HEK293 (cell line): ENCODE measurements at regions not wholly inside any gene's neighbourhood (a gene's known extent, or its start where the extent isn't known, plus 50 kb on each side); places are given as distances from the start of the nearest gene placed in this dataset.

Source experiments
- CTCF ChIA-PET: fragments of 350-600 bp; formaldehyde crosslinking; extraction: SDS; loops from one replicate; lab custom pipeline; 2021; ENCODE audit warnings: antibody characterized with exemption; lab: Yijun Ruan, JAX
- POLR2A ChIA-PET: fragments of 300-600 bp; formaldehyde crosslinking; extraction: SDS; loops from one replicate; lab custom pipeline; 2020; ENCODE audit warnings: antibody characterized with exemption, inconsistent platforms; lab: Yijun Ruan, JAX
- H3K27ac ChIP-seq: fragments of 200-500 bp; sonication (Bioruptor generic); 2 replicates; pipeline ENCODE4 v1.5.1; 2014; ENCODE audit warnings: low read depth, low read length, control low read depth, inconsistent platforms; ENCODE audit errors: extremely low read depth
- H3K36me3 ChIP-seq, 2 experiments: fragments of 200-500 bp in 1 of 2; sonication (Bioruptor generic) in 1 of 2; 1 replicate in 1 of 2; 2 replicates in 1 of 2; pipeline ENCODE4 v1.5.1; 2014 to 2017; ENCODE audit warnings: inconsistent platforms in 2 of 2, low read length in 2 of 2; ENCODE audit not compliant: control insufficient read depth in 2 of 2, insufficient read depth in 1 of 2
- H3K4me1 ChIP-seq: fragments of 200-500 bp; sonication (Bioruptor generic); 2 replicates; pipeline ENCODE4 v1.5.1; 2014; ENCODE audit warnings: mild to moderate bottlenecking, low read length, inconsistent platforms; ENCODE audit not compliant: control insufficient read depth, insufficient read depth
- H3K4me3 ChIP-seq: 2 replicates; pipeline ENCODE4 v1.5.1; 2011; ENCODE audit warnings: low read depth, mild to moderate bottlenecking, control low read depth, low read length, moderate library complexity
- H3K9me3 ChIP-seq: fragments of 200-500 bp; sonication (Bioruptor generic); 2 replicates; pipeline ENCODE4 v1.5.1; 2014; ENCODE audit warnings: low read depth, low read length, inconsistent platforms; ENCODE audit not compliant: control insufficient read depth, insufficient read depth
- ELK4 ChIP-seq: IDR thresholded peaks from 2 replicates; pipeline ENCODE4 v1.6.1; 2011; ENCODE audit warnings: mild to moderate bottlenecking, low read depth, low read length, borderline replicate concordance
- GFI1B ChIP-seq: fragments of 450-650 bp; formaldehyde crosslinking; IDR thresholded peaks from 2 replicates; pipeline ENCODE4 v1.5.1; 2016; ENCODE audit warnings: missing biosample characterization, missing genetic modification characterization
- GLIS2 ChIP-seq: fragments of 450-650 bp; formaldehyde crosslinking; IDR thresholded peaks from 2 replicates; pipeline ENCODE4 v1.5.1; 2016; ENCODE audit warnings: missing biosample characterization, missing genetic modification characterization
- KLF1 ChIP-seq: fragments of 450-650 bp; formaldehyde crosslinking; IDR thresholded peaks from 2 replicates; pipeline ENCODE4 v1.5.1; 2016; ENCODE audit warnings: missing biosample characterization, missing genetic modification characterization
- PRDM1 ChIP-seq: fragments of 450-650 bp; formaldehyde crosslinking; IDR thresholded peaks from 2 replicates; pipeline ENCODE4; 2016; ENCODE audit warnings: missing biosample characterization, missing genetic modification characterization
- PRDM10 ChIP-seq: fragments of 450-650 bp; formaldehyde crosslinking; IDR thresholded peaks from 2 replicates; pipeline ENCODE4 v1.5.1; 2016; ENCODE audit warnings: missing biosample characterization, missing genetic modification characterization
- PRDM4 ChIP-seq: fragments of 450-650 bp; formaldehyde crosslinking; IDR thresholded peaks from 2 replicates; pipeline ENCODE4 v1.5.1; 2017; ENCODE audit warnings: missing biosample characterization, missing genetic modification characterization
- REPIN1 ChIP-seq: fragments of 450-650 bp; formaldehyde crosslinking; IDR thresholded peaks from 2 replicates; pipeline ENCODE4 v1.5.1; 2017; ENCODE audit warnings: missing biosample characterization, missing genetic modification characterization, low read depth
- WT1 ChIP-seq: fragments of 450-650 bp; formaldehyde crosslinking; IDR thresholded peaks from 2 replicates; pipeline ENCODE4 v1.5.1; 2016; ENCODE audit warnings: missing biosample characterization, missing genetic modification characterization
- ZEB2 ChIP-seq: fragments of 450-650 bp; formaldehyde crosslinking; IDR thresholded peaks from 2 replicates; pipeline ENCODE4 v1.5.1; 2016; ENCODE audit warnings: missing biosample characterization, missing genetic modification characterization
- ZNF114 ChIP-seq: fragments of 450-650 bp; formaldehyde crosslinking; IDR thresholded peaks from 2 replicates; pipeline ENCODE4 v1.5.0; 2017; ENCODE audit warnings: missing biosample characterization, missing genetic modification characterization
- ZNF155 ChIP-seq: fragments of 450-650 bp; formaldehyde crosslinking; IDR thresholded peaks from 2 replicates; pipeline ENCODE4 v1.5.1; 2016; ENCODE audit warnings: missing biosample characterization, missing genetic modification characterization
- ZNF184 ChIP-seq: fragments of 450-650 bp; IDR thresholded peaks from 2 replicates; pipeline ENCODE4 v1.5.1; 2018; ENCODE audit warnings: missing biosample characterization, mild to moderate bottlenecking, missing genetic modification characterization
- ZNF2 ChIP-seq: fragments of 450-650 bp; formaldehyde crosslinking; IDR thresholded peaks from 2 replicates; pipeline ENCODE4 v1.5.1; 2016; ENCODE audit warnings: missing biosample characterization, missing genetic modification characterization
- ZNF211 ChIP-seq: fragments of 450-650 bp; formaldehyde crosslinking; IDR thresholded peaks from 2 replicates; pipeline ENCODE4 v1.5.1; 2016; ENCODE audit warnings: low read depth, missing biosample characterization, missing genetic modification characterization
- ZNF214 ChIP-seq: fragments of 450-650 bp; formaldehyde crosslinking; IDR thresholded peaks from 2 replicates; pipeline ENCODE4 v1.5.1; 2017; ENCODE audit warnings: missing biosample characterization, mild to moderate bottlenecking, missing genetic modification characterization, borderline replicate concordance
- ZNF239 ChIP-seq: fragments of 450-650 bp; formaldehyde crosslinking; IDR thresholded peaks from 2 replicates; pipeline ENCODE4 v1.5.1; 2016; ENCODE audit warnings: missing biosample characterization, missing genetic modification characterization
- ZNF362 ChIP-seq: fragments of 450-650 bp; formaldehyde crosslinking; IDR thresholded peaks from 2 replicates; pipeline ENCODE4 v1.5.1; 2016; ENCODE audit warnings: missing biosample characterization, missing genetic modification characterization
- ZNF423 ChIP-seq: fragments of 450-650 bp; formaldehyde crosslinking; IDR thresholded peaks from 2 replicates; pipeline ENCODE4 v1.5.1; 2016; ENCODE audit warnings: missing biosample characterization, missing genetic modification characterization
- ZNF510 ChIP-seq: fragments of 450-650 bp; formaldehyde crosslinking; IDR thresholded peaks from 2 replicates; pipeline ENCODE4 v1.5.1; 2018; ENCODE audit warnings: mild to moderate bottlenecking, missing genetic modification characterization, missing biosample characterization; ENCODE audit not compliant: insufficient replicate concordance
- ZNF621 ChIP-seq: fragments of 450-650 bp; formaldehyde crosslinking; IDR thresholded peaks from 2 replicates; pipeline ENCODE4 v1.5.1; 2017; ENCODE audit warnings: missing biosample characterization, missing genetic modification characterization
- ZNF658 ChIP-seq: fragments of 450-650 bp; formaldehyde crosslinking; IDR thresholded peaks from 2 replicates; pipeline ENCODE4; 2016; ENCODE audit warnings: missing biosample characterization, missing genetic modification characterization
- ZNF701 ChIP-seq: fragments of 450-650 bp; formaldehyde crosslinking; IDR thresholded peaks from 2 replicates; pipeline ENCODE4 v1.5.1; 2016; ENCODE audit warnings: missing biosample characterization, missing genetic modification characterization

GRCh38 chr2:71792926-71793761 is 339.8 kb downstream of the DYSF start:
- Histone ChIP-seq H3K27ac (no peak overlapping the region), H3K36me3 (no peaks in the 10 kb centered on the region), H3K4me3 (no peak overlapping the region), H3K9me3 (no peaks in the 10 kb centered on the region), H3K4me1 (no peaks in the 10 kb centered on the region)
- POLR2A ChIA-PET: no interaction called here
- TF ChIP-seq ZNF184 (tag by site-specific recombination) (no peak), ZNF423 (no peak), PRDM10 (tag by site-specific recombination) (no peak), PRDM1 (tag by site-specific recombination) (no peak)
- CTCF ChIA-PET: no interaction called here

GRCh38 chr2:71791501-71792135 is 338.3 kb downstream of the DYSF start:
- CTCF ChIA-PET: no interaction called here
- POLR2A ChIA-PET: no interaction called here
- TF ChIP-seq KLF1 (tag by site-specific recombination) (no peak), ZNF621 (no peak), ELK4 (no peak), ZNF362 (tag by site-specific recombination) (no peak), GFI1B (tag by site-specific recombination) (no peak), ZNF114 (tag by site-specific recombination) (no peak), ZNF214 (tag by site-specific recombination) (no peak)

GRCh38 chr2:71791061-71791450 is 337.7 kb downstream of the DYSF start:
- Histone ChIP-seq H3K4me1 (no peaks in the 10 kb centered on the region), H3K4me3 (no peak overlapping the region), H3K36me3 (no peaks in the 10 kb centered on the region), H3K27ac (no peak overlapping the region), H3K9me3 (no peaks in the 10 kb centered on the region)
- POLR2A ChIA-PET: no interaction called here
- CTCF ChIA-PET: no interaction called here
- TF ChIP-seq ZNF155 (tag by site-specific recombination): no peak
- no peak for TF ChIP-seq ZNF701 (tag by site-specific recombination)
- no peak for TF ChIP-seq ZNF2
- TF ChIP-seq GLIS2: no peak
- TF ChIP-seq ZNF211 (tag by site-specific recombination): no peak
- no peak for TF ChIP-seq ZNF510
- TF ChIP-seq PRDM4 (tag by site-specific recombination): no peak
- TF ChIP-seq ZEB2: no peak
- no peak for TF ChIP-seq ZNF239 (tag by site-specific recombination)
- no peak for TF ChIP-seq ZNF658 (tag by site-specific recombination)
- no peak for TF ChIP-seq REPIN1 (tag by site-specific recombination)
- no peak for TF ChIP-seq WT1 (tag by site-specific recombination)

More at GRCh38 chr2:71791501-71792135, 338.3 kb downstream of the DYSF start:
- Histone ChIP-seq H3K36me3 (no peaks in the 10 kb centered on the region), H3K27ac (no peak overlapping the region), H3K4me3 (no peak overlapping the region), H3K4me1 (no peaks in the 10 kb centered on the region), H3K9me3 (no peaks in the 10 kb centered on the region)
